H9 (cell line): ENCODE measurements at regions not wholly inside any gene's neighbourhood (a gene's known extent, or its start where the extent isn't known, plus 50 kb on each side); places are given as distances from the start of the nearest gene placed in this dataset.
"Not testable (repeated sequence)": the region's sequence is repeated elsewhere in the genome, so short reads cannot be mapped to it uniquely, and the experiment has no call there.

ENCODE experiments used
- DNase-seq: peaks from one replicate; pipeline ENCODE4 v3.0.0-alpha.2; 2017
- H2AFZ ChIP-seq: one replicate; pipeline ENCODE4 v1.6.1; 2013; ENCODE audit warnings: mild to moderate bottlenecking, low read length, control low read depth, moderate library complexity
- H2AK5ac ChIP-seq: 2 replicates; pipeline ENCODE4 v1.6.1; 2013; ENCODE audit warnings: low read length, control low read depth, mixed read lengths; ENCODE audit not compliant: insufficient read length
- H2BK120ac ChIP-seq: one replicate; pipeline ENCODE4 v1.6.1; 2013; ENCODE audit warnings: low read depth, mild to moderate bottlenecking, low read length, control low read depth, inconsistent platforms; ENCODE audit not compliant: poor library complexity, severe bottlenecking
- H2BK12ac ChIP-seq: 2 replicates; pipeline ENCODE4 v1.6.1; 2013; ENCODE audit warnings: low read length, control low read depth, mixed read lengths, low read depth; ENCODE audit not compliant: insufficient read length
- H2BK15ac ChIP-seq: 2 replicates; pipeline ENCODE4 v1.6.1; 2013; ENCODE audit warnings: low read depth, low read length, control low read depth
- H2BK20ac ChIP-seq: one replicate; pipeline ENCODE4 v1.6.1; 2013; ENCODE audit warnings: low read depth, mild to moderate bottlenecking, low read length, control low read depth, inconsistent platforms; ENCODE audit not compliant: poor library complexity, severe bottlenecking
- H2BK5ac ChIP-seq: 2 replicates; pipeline ENCODE4 v1.6.1; 2013; ENCODE audit warnings: low read length, control low read depth, mixed read lengths; ENCODE audit not compliant: insufficient read length
- H3K14ac ChIP-seq: 2 replicates; pipeline ENCODE4 v1.6.1; 2013; ENCODE audit warnings: low read length, control low read depth; ENCODE audit not compliant: insufficient read depth
- H3K18ac ChIP-seq: 2 replicates; pipeline ENCODE4 v1.6.1; 2013; ENCODE audit warnings: low read depth, mild to moderate bottlenecking, mixed read lengths, low read length, control low read depth; ENCODE audit not compliant: insufficient read length
- H3K23ac ChIP-seq: 2 replicates; pipeline ENCODE4 v1.6.1; 2013; ENCODE audit warnings: low read length, control low read depth, mixed read lengths, low read depth; ENCODE audit not compliant: insufficient read length
- H3K23me2 ChIP-seq: 2 replicates; pipeline ENCODE4 v1.6.1; 2013; ENCODE audit warnings: low read depth, mild to moderate bottlenecking, mixed read lengths, low read length, control low read depth; ENCODE audit not compliant: insufficient read length, poor library complexity, severe bottlenecking
- H3K27ac ChIP-seq: 2 replicates; pipeline ENCODE4 v1.5.1; 2013; ENCODE audit warnings: low read length, control low read depth, mixed read lengths, low read depth; ENCODE audit not compliant: insufficient read length
- H3K27me3 ChIP-seq: 2 replicates; pipeline ENCODE4 v1.6.1; 2013; ENCODE audit warnings: low read length, control low read depth, inconsistent platforms; ENCODE audit not compliant: insufficient read depth
- H3K4ac ChIP-seq: 2 replicates; pipeline ENCODE4 v1.6.1; 2013; ENCODE audit warnings: low read depth, mild to moderate bottlenecking, control low read depth, inconsistent platforms, low read length, moderate library complexity
- H3K4me1 ChIP-seq: 2 replicates; pipeline ENCODE4 v1.6.1; 2013; ENCODE audit warnings: low read length, control low read depth, inconsistent platforms; ENCODE audit not compliant: insufficient read depth
- H3K4me2 ChIP-seq: 2 replicates; pipeline ENCODE4 v1.6.1; 2013; ENCODE audit warnings: low read length, control low read depth, mixed read lengths; ENCODE audit not compliant: insufficient read length, insufficient read depth
- H3K56ac ChIP-seq: 2 replicates; pipeline ENCODE4 v1.6.1; 2013; ENCODE audit warnings: low read depth, mild to moderate bottlenecking, mixed read lengths, low read length, control low read depth; ENCODE audit not compliant: insufficient read length
- H3K79me1 ChIP-seq: 2 replicates; pipeline ENCODE4 v1.6.1; 2013; ENCODE audit warnings: low read depth, mild to moderate bottlenecking, moderate library complexity, low read length, control low read depth, inconsistent platforms; ENCODE audit not compliant: insufficient read depth, poor library complexity, severe bottlenecking
- H3K79me2 ChIP-seq: 2 replicates; pipeline ENCODE4 v1.6.1; 2013; ENCODE audit warnings: low read length, control low read depth, inconsistent platforms; ENCODE audit not compliant: insufficient read depth
- H3K9ac ChIP-seq: 2 replicates; pipeline ENCODE4 v1.6.1; 2013; ENCODE audit warnings: low read length, control low read depth, mixed read lengths; ENCODE audit not compliant: insufficient read length; ENCODE audit errors: extremely low read depth
- H3K9me3 ChIP-seq: one replicate; pipeline ENCODE4 v1.6.1; 2013; ENCODE audit warnings: low read depth, low read length, inconsistent platforms; ENCODE audit not compliant: control insufficient read depth
- H3T11ph ChIP-seq: one replicate; pipeline ENCODE4 v1.6.1; 2013; ENCODE audit warnings: mild to moderate bottlenecking, low read length, control low read depth, inconsistent platforms
- H4K20me1 ChIP-seq: one replicate; pipeline ENCODE4 v1.6.1; 2013; ENCODE audit not compliant: control insufficient read depth, insufficient read length, insufficient read depth
- H4K5ac ChIP-seq: 2 replicates; pipeline ENCODE4 v1.6.1; 2013; ENCODE audit warnings: low read depth, mild to moderate bottlenecking, mixed read lengths, low read length, control low read depth; ENCODE audit not compliant: insufficient read length
- H4K8ac ChIP-seq: replicated peaks from 2 replicates; pipeline ENCODE4 v1.6.1; 2013; ENCODE audit warnings: low read length, control low read depth, mixed read lengths, low read depth; ENCODE audit not compliant: insufficient read length
- H4K91ac ChIP-seq: 2 replicates; pipeline ENCODE4 v1.6.1; 2013; ENCODE audit warnings: low read depth, mild to moderate bottlenecking, moderate library complexity, mixed read lengths, low read length, control low read depth; ENCODE audit not compliant: insufficient read length
- H3K27ac Mint-ChIP-seq, 3 experiments: 2 replicates in 2 of 3; 3 replicates in 1 of 3; pipeline ENCODE4 v1.8.0; 2020 to 2021; ENCODE audit warnings: mixed read lengths in 3 of 3, mild to moderate bottlenecking in 1 of 3, moderate library complexity in 1 of 3
- H3K27me3 Mint-ChIP-seq: 2 replicates; pipeline ENCODE4 v1.8.0; 2021; ENCODE audit warnings: low read depth, mild to moderate bottlenecking, moderate library complexity, mixed read lengths
- H3K36me3 Mint-ChIP-seq, 3 experiments: 2 replicates in 2 of 3; 3 replicates in 1 of 3; pipeline ENCODE4 v1.8.0; 2020 to 2021; ENCODE audit warnings: low read depth in 3 of 3, mixed read lengths in 3 of 3; ENCODE audit not compliant: insufficient read depth in 1 of 3
- H3K4me1 Mint-ChIP-seq, 2 experiments: 2 replicates each; pipeline ENCODE4 v1.8.0; 2020; ENCODE audit warnings: mixed read lengths in 2 of 2
- H3K4me3 Mint-ChIP-seq, 2 experiments: 2 replicates in 1 of 2; 3 replicates in 1 of 2; pipeline ENCODE4 v1.8.0; 2020 to 2021; ENCODE audit warnings: mild to moderate bottlenecking in 2 of 2, mixed read lengths in 2 of 2, moderate library complexity in 1 of 2
- H3K9me3 Mint-ChIP-seq, 2 experiments: 2 replicates in 1 of 2; 3 replicates in 1 of 2; pipeline ENCODE4 v1.8.0; 2020; ENCODE audit warnings: mild to moderate bottlenecking in 2 of 2, mixed read lengths in 2 of 2, moderate library complexity in 1 of 2
- CTCF ChIP-seq: fragments of 200-600 bp; sonication (generic); conservative IDR thresholded peaks from 3 replicates; pipeline ENCODE4 v1.8.0; 2021; ENCODE audit warnings: antibody characterized with exemption, mild to moderate bottlenecking
- WGBS: extraction: QIAGEN DNeasy Blood & Tissue Kit; methylation state at CpG from one replicate; pipeline ENCODE4 v1.1.7; 2013; ENCODE audit warnings: missing lambda C conversion rate, low lambda C conversion rate, mixed read lengths; ENCODE audit not compliant: insufficient read length; ENCODE audit errors: extremely low coverage; 5-methylcytosine and 5-hydroxymethylcytosine counted together

- Histone ChIP-seq H4K20me1 (no peaks in the 10 kb centered on the region), H2BK120ac (no peak overlapping the region), H3T11ph (no peak overlapping the region), H3K79me1 (no peaks in the 10 kb centered on the region), H2AFZ (no peak overlapping the region), H2BK20ac (no peak overlapping the region), H3K4me2 (no peak overlapping the region), H3K23ac (no peak overlapping the region), H4K5ac (no peak overlapping the region), H3K9ac (no peak overlapping the region), H2BK12ac (no peak overlapping the region), H3K14ac (no peak overlapping the region), H3K9me3 (no peaks in the 10 kb centered on the region), H2BK15ac (no peak overlapping the region), H4K91ac (no peak overlapping the region), H3K56ac (no peak overlapping the region), H4K8ac (no peak overlapping the region), H3K23me2 (no peaks in the 10 kb centered on the region), H3K27me3 (no peaks in the 10 kb centered on the region), H2BK5ac (no peak overlapping the region), H2AK5ac (no peak overlapping the region), H3K18ac (no peak overlapping the region), H3K4ac (no peak overlapping the region), H3K27ac (no peak overlapping the region), H3K4me1 (no peaks in the 10 kb centered on the region), H3K79me2 (no peaks in the 10 kb centered on the region)
- Mint-ChIP-seq H3K4me3 (no peak overlapping the region), H3K9me3 (no peaks in the 10 kb centered on the region), H3K4me1 (peaks cover 0 to 2% of the 10 kb centered on the region in 2 experiments; a peak in 2 of 4 replicates), H3K27me3 (no peaks in the 10 kb centered on the region), H3K27ac (no peak overlapping the region), H3K36me3 (no peaks in the 10 kb centered on the region)
- TF ChIP-seq CTCF = no peak
- DNase-seq = no peak
These were observed 68.5 kb upstream of the GBE1 start for GRCh38 chr3:81829937-81830336.

- not testable (repeated sequence) for H2AFZ ChIP-seq, H3T11ph ChIP-seq, DNase-seq, H3K4me1 ChIP-seq, H3K27ac ChIP-seq, H3K56ac ChIP-seq, H3K9me3 ChIP-seq, H3K27me3 Mint-ChIP-seq, H4K8ac ChIP-seq, H3K27ac Mint-ChIP-seq, H3K79me1 ChIP-seq, H4K5ac ChIP-seq, H3K4me1 Mint-ChIP-seq, H3K9me3 Mint-ChIP-seq, H3K9ac ChIP-seq, H3K4me2 ChIP-seq, H2AK5ac ChIP-seq, H2BK12ac ChIP-seq, H3K36me3 Mint-ChIP-seq, H2BK5ac ChIP-seq, H4K91ac ChIP-seq, H3K18ac ChIP-seq, H2BK15ac ChIP-seq, H3K23me2 ChIP-seq, H3K79me2 ChIP-seq, H3K27me3 ChIP-seq, H4K20me1 ChIP-seq, H2BK120ac ChIP-seq, H3K4me3 Mint-ChIP-seq, H2BK20ac ChIP-seq, H3K23ac ChIP-seq, H3K4ac ChIP-seq, H3K14ac ChIP-seq
- WGBS = no CpG with 5 or more reads among the region's 5 CpGs
These were observed 67.8 kb upstream of the GBE1 start for GRCh38 chr3:81829272-81829671.
